CD14-positive monocyte (primary cell): ENCODE measurements at regions not wholly inside any gene's neighbourhood (a gene's known extent, or its start where the extent isn't known, plus 50 kb on each side); places are given as distances from the start of the nearest gene placed in this dataset.

ENCODE experiments used
- DNase-seq, 3 donors: peaks; one replicate each; pipeline ENCODE4 v3.0.0-alpha.2; 2011 to 2022
- H2AFZ ChIP-seq: 2 replicates; pipeline ENCODE4 v1.6.0; 2012; ENCODE audit warnings: mild to moderate bottlenecking, low read depth, low read length, inconsistent platforms; ENCODE audit not compliant: insufficient read depth, poor library complexity, severe bottlenecking
- H3K27ac ChIP-seq, 2 donors: 1 replicate in 1 of 2; 2 replicates in 1 of 2; pipeline ENCODE4 v1.5.1; 2012 to 2013; ENCODE audit warnings: low read length in 2 of 2, control low read depth in 1 of 2, inconsistent platforms in 1 of 2, low read depth in 1 of 2, mild to moderate bottlenecking in 1 of 2
- H3K27me3 ChIP-seq, 2 donors: one replicate each; pipeline versions ENCODE4 v1.6.0 to v1.6.1; 2011 to 2013; ENCODE audit warnings: low read length in 2 of 2; ENCODE audit not compliant: control insufficient read depth in 2 of 2, insufficient read depth in 2 of 2
- H3K36me3 ChIP-seq, 2 donors: replicated peaks in 1 of 2; 1 replicate in 1 of 2; 2 replicates in 1 of 2; pipeline versions ENCODE4 v1.5.1 to v1.6.1; 2012 to 2013; ENCODE audit warnings: low read length in 2 of 2, control low read depth in 1 of 2, inconsistent platforms in 1 of 2, mild to moderate bottlenecking in 1 of 2; ENCODE audit not compliant: insufficient read depth in 2 of 2, control insufficient read depth in 1 of 2
- H3K4me1 ChIP-seq, 2 donors: 1 replicate in 1 of 2; 2 replicates in 1 of 2; pipeline versions ENCODE4 v1.5.1 to v1.6.1; 2012 to 2013; ENCODE audit warnings: low read length in 2 of 2, control low read depth in 1 of 2, inconsistent platforms in 1 of 2, mild to moderate bottlenecking in 1 of 2, moderate library complexity in 1 of 2; ENCODE audit not compliant: insufficient read depth in 2 of 2, control insufficient read depth in 1 of 2
- H3K4me2 ChIP-seq: replicated peaks from 2 replicates; pipeline ENCODE3; 2012; ENCODE audit warnings: low read length, moderate library complexity, mild to moderate bottlenecking; ENCODE audit not compliant: poor library complexity, severe bottlenecking; ENCODE audit errors: extremely low read depth
- H3K4me3 ChIP-seq, 3 experiments: fragments of 200-600 bp in 1 of 3; sonication (generic) in 1 of 3; replicated peaks in 1 of 3; 1 replicate in 2 of 3; 2 replicates in 1 of 3; pipeline ENCODE4 v1.5.1; 2011 to 2013; ENCODE audit warnings: low read length in 3 of 3, mild to moderate bottlenecking in 3 of 3, control low read depth in 2 of 3, low read depth in 2 of 3, inconsistent platforms in 1 of 3, moderate library complexity in 1 of 3
- H3K79me2 ChIP-seq: 2 replicates; pipeline ENCODE4 v1.6.0; 2012; ENCODE audit warnings: mild to moderate bottlenecking, control low read depth, inconsistent platforms, low read length, moderate library complexity; ENCODE audit not compliant: insufficient read depth
- H3K9ac ChIP-seq: 2 replicates; pipeline ENCODE4 v1.6.0; 2017; ENCODE audit warnings: low read length, mild to moderate bottlenecking; ENCODE audit not compliant: insufficient read depth, poor library complexity, severe bottlenecking
- H3K9me3 ChIP-seq, 2 donors: replicated peaks in 1 of 2; 1 replicate in 1 of 2; 2 replicates in 1 of 2; pipeline versions ENCODE4 v1.5.1 to v1.6.1; 2012 to 2013; ENCODE audit warnings: low read length in 2 of 2, control low read depth in 1 of 2; ENCODE audit not compliant: control insufficient read depth in 1 of 2, insufficient read depth in 1 of 2
- H4K20me1 ChIP-seq: 2 replicates; pipeline ENCODE4 v1.6.0; 2012; ENCODE audit warnings: mild to moderate bottlenecking, low read length, control low read depth, moderate library complexity; ENCODE audit not compliant: insufficient read depth
- H3K27ac Mint-ChIP-seq, 7 donors: one replicate each; pipeline ENCODE4 v1.8.0; 2020; ENCODE audit warnings: mild to moderate bottlenecking in 7 of 7, mixed read lengths in 7 of 7, moderate library complexity in 6 of 7, inconsistent platforms in 2 of 7
- H3K27me3 Mint-ChIP-seq, 3 donors: one replicate each; pipeline ENCODE4 v1.8.0; 2021 to 2022; ENCODE audit warnings: low read depth in 3 of 3, mild to moderate bottlenecking in 3 of 3, mixed read lengths in 3 of 3, moderate library complexity in 3 of 3, inconsistent platforms in 1 of 3
- H3K36me3 Mint-ChIP-seq, 2 donors: one replicate each; pipeline ENCODE4 v1.8.0; 2020; ENCODE audit warnings: mixed read lengths in 2 of 2, inconsistent platforms in 1 of 2, mild to moderate bottlenecking in 1 of 2
- H3K4me1 Mint-ChIP-seq: one replicate; pipeline ENCODE4 v1.8.0; 2020; ENCODE audit warnings: mild to moderate bottlenecking, mixed read lengths
- H3K4me3 Mint-ChIP-seq, 2 donors: one replicate each; pipeline ENCODE4 v1.8.0; 2020; ENCODE audit warnings: mild to moderate bottlenecking in 2 of 2, mixed read lengths in 2 of 2, moderate library complexity in 1 of 2
- H3K9me3 Mint-ChIP-seq, 7 donors: one replicate each; pipeline ENCODE4 v1.8.0; 2020 to 2022; ENCODE audit warnings: mixed read lengths in 7 of 7, mild to moderate bottlenecking in 6 of 7, moderate library complexity in 6 of 7, inconsistent platforms in 2 of 7
- CTCF ChIP-seq: fragments of 200-600 bp; IDR thresholded peaks from one replicate; pipeline ENCODE4 v1.8.0; 2022; ENCODE audit warnings: antibody characterized with exemption, mild to moderate bottlenecking
- WGBS: methylation state at CpG from one replicate; pipeline ENCODE4 v1.1.5; 2013; ENCODE audit warnings: missing lambda C conversion rate; ENCODE audit not compliant: insufficient coverage; 5-methylcytosine and 5-hydroxymethylcytosine counted together
- intact Hi-C, 2 donors: fragments of 100-400 bp; cut with micrococcal nuclease; formaldehyde crosslinking; loops; one replicate each; pipeline versions ENCODE4 v1.15.0 to v1.15.1; 2023

GRCh38 chr2:183536290-183536689, 412.0 kb downstream of the NUP35 start:
- Histone ChIP-seq H3K4me3 (no peak overlapping the region), H3K79me2 (no peaks in the 10 kb centered on the region), H3K4me2 (no peak overlapping the region), H3K36me3 (no peaks in the 10 kb centered on the region), H4K20me1 (no peaks in the 10 kb centered on the region), H3K9ac (no peak overlapping the region), H3K27ac (no peak overlapping the region), H3K27me3 (no peaks in the 10 kb centered on the region), H3K9me3 (peaks cover 0 to 7% of the 10 kb centered on the region in 2 donors), H3K4me1 (no peaks in the 10 kb centered on the region), H2AFZ (no peak overlapping the region)
- Mint-ChIP-seq H3K9me3 (peaks cover 0 to 6% (median 1%) of the 10 kb centered on the region in 7 donors), H3K27ac (no peak overlapping the region), H3K4me1 (no peaks in the 10 kb centered on the region), H3K4me3 (no peak overlapping the region), H3K36me3 (no peaks in the 10 kb centered on the region), H3K27me3 (no peaks in the 10 kb centered on the region)
- WGBS = 88% methylated on average over 1 of the region's 3 CpGs
- intact Hi-C loops = no loop called here
- TF ChIP-seq CTCF = no peak
- no peak for DNase-seq

- H4K20me1 ChIP-seq = no peaks in the 10 kb centered on the region
- intact Hi-C loops = no loop called here
These were observed 412.5 kb downstream of the NUP35 start for GRCh38 chr2:183536714-183537113.

More at GRCh38 chr2:183536714-183537113, 412.5 kb downstream of the NUP35 start:
- no peaks in the 10 kb centered on the region for H3K4me1 ChIP-seq
- H3K9me3 ChIP-seq = peaks cover 2 to 9% of the 10 kb centered on the region in 2 donors
- H3K9ac ChIP-seq = no peak overlapping the region
- no peak overlapping the region for H2AFZ ChIP-seq
- no peak overlapping the region for H3K4me2 ChIP-seq
- no peak overlapping the region for H3K27ac ChIP-seq
- H3K36me3 ChIP-seq = no peaks in the 10 kb centered on the region
- peaks cover 0 to 6% (median 1%) of the 10 kb centered on the region in 7 donors for H3K9me3 Mint-ChIP-seq
- H3K36me3 Mint-ChIP-seq = no peaks in the 10 kb centered on the region
- TF ChIP-seq CTCF = no peak
- H3K4me3 Mint-ChIP-seq = no peak overlapping the region
- DNase-seq = no peak
- H3K27me3 ChIP-seq = no peaks in the 10 kb centered on the region
- no CpG with 5 or more reads among the region's 3 CpGs for WGBS
- H3K4me3 ChIP-seq = no peak overlapping the region
- H3K27ac Mint-ChIP-seq = no peak overlapping the region
- H3K4me1 Mint-ChIP-seq = no peaks in the 10 kb centered on the region
- H3K79me2 ChIP-seq = no peaks in the 10 kb centered on the region
- no peaks in the 10 kb centered on the region for H3K27me3 Mint-ChIP-seq
